ENCODE measurements at regions not wholly inside any gene's neighbourhood (a gene's known extent, or its start where the extent isn't known, plus 50 kb on each side); places are given as distances from the start of the nearest gene placed in this dataset.
A peak's percentile ranks its signal among the peaks of the same experiment; 100 is the strongest.

DNA sequence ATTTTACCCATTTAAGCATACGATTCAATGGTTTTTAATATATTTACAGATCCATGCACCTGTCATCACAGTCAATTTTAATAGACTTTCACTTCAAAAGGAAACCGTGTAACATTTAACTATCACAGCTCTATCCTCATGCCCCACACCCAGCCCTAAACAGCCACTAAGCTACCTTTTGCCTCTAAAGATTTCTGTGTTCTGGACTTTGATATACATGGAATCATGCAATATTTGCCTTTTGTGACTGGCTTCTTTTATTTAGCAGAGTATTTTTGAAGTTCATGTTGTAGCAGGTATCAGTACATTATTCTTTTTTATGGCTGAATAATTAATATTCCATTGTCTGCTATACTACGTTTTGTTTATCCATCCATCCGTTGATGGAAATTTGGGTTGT lies 50.3 kb upstream of the STX16 start:
- H3K36me3 ChIP-seq (ENCODE audit: control insufficient read depth in 2 of 2, insufficient read depth in 1 of 2, low read length in 2 of 2) = no peaks in the 10 kb centered on the region
- H3K4me3 ChIP-seq (ENCODE audit: low read depth, low read length) = no peak overlapping the region
- no peak for TF ChIP-seq ZNF16 (tag by site-specific recombination; IDR thresholded peaks at IDR 0.05; ENCODE audit: low read depth)
- no peaks in the 10 kb centered on the region for H3K9me3 ChIP-seq (ENCODE audit: control insufficient read depth, insufficient read depth, low read depth, low read length)
- CTCF ChIA-PET = interaction anchor here (0.6 to 1.2 kb wide), 3 partner anchors 50 to 364 kb away, joined by 3 to 7 read pairs (median 4); partner anchors contain the start of gene STX16
- H3K27ac ChIP-seq (ENCODE audit: extremely low read depth, low read depth, low read length) = no peak overlapping the region
- H3K4me1 ChIP-seq (ENCODE audit: control insufficient read depth, insufficient read depth, low read length) = no peaks in the 10 kb centered on the region
- POLR2A ChIA-PET = no interaction called here

DNA sequence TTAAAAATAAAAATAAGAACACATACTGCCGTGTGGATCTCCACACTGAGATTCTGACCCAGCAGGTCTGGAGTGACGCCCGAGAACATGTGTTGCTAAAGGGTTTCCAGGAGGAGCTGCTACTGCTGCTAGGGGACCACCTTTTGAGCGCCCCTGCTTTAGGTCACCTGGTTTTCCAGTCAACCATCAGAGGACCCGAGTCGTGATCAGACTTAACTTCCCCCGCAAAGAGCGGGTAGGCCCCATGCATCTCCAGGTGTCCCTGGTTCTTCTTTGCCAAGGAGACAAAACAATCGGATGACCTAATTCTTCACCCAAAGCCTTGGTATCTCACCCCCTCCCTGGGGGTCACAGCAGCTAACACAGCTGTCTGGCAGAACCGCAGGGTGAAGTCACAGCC lies 51.1 kb upstream of the STX16 start:
- TF ChIP-seq ZBTB8A (tag by site-specific recombination; IDR thresholded peaks at IDR 0.05) = no peak
- no peak for TF ChIP-seq ZNF501 (tag by site-specific recombination; IDR thresholded peaks at IDR 0.05)
- TF ChIP-seq, protein P1, sequence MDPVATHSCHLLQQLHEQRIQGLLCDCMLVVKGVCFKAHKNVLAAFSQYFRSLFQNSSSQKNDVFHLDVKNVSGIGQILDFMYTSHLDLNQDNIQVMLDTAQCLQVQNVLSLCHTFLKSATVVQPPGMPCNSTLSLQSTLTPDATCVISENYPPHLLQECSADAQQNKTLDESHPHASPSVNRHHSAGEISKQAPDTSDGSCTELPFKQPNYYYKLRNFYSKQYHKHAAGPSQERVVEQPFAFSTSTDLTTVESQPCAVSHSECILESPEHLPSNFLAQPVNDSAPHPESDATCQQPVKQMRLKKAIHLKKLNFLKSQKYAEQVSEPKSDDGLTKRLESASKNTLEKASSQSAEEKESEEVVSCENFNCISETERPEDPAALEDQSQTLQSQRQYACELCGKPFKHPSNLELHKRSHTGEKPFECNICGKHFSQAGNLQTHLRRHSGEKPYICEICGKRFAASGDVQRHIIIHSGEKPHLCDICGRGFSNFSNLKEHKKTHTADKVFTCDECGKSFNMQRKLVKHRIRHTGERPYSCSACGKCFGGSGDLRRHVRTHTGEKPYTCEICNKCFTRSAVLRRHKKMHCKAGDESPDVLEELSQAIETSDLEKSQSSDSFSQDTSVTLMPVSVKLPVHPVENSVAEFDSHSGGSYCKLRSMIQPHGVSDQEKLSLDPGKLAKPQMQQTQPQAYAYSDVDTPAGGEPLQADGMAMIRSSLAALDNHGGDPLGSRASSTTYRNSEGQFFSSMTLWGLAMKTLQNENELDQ (tag by site-specific recombination; IDR thresholded peaks at IDR 0.05; ENCODE audit: low read depth) = no peak
- TF ChIP-seq ZNF549 (tag by site-specific recombination; IDR thresholded peaks at IDR 0.05) = no peak
- no peak for TF ChIP-seq ZNF747 (tag by site-specific recombination; IDR thresholded peaks at IDR 0.05)
- no peak for TF ChIP-seq ZNF248 (tag by site-specific recombination; IDR thresholded peaks at IDR 0.05)
- H3K4me1 ChIP-seq (ENCODE audit: control insufficient read depth, insufficient read depth, low read length) = no peaks in the 10 kb centered on the region
- ChIA-PET POLR2A (no interaction called here), CTCF (interaction anchor here (1.2 kb wide), 1 partner anchor 51 kb away, joined by 7 read pairs; the partner anchor contains the start of gene STX16)
- no peaks in the 10 kb centered on the region for H3K36me3 ChIP-seq (ENCODE audit: control insufficient read depth in 2 of 2, insufficient read depth in 1 of 2, low read length in 2 of 2)
- no peaks in the 10 kb centered on the region for H3K9me3 ChIP-seq (ENCODE audit: control insufficient read depth, insufficient read depth, low read depth, low read length)
- no peak overlapping the region for H3K4me3 ChIP-seq (ENCODE audit: low read depth, low read length)
- no peak overlapping the region for H3K27ac ChIP-seq (ENCODE audit: extremely low read depth, low read depth, low read length)

DNA sequence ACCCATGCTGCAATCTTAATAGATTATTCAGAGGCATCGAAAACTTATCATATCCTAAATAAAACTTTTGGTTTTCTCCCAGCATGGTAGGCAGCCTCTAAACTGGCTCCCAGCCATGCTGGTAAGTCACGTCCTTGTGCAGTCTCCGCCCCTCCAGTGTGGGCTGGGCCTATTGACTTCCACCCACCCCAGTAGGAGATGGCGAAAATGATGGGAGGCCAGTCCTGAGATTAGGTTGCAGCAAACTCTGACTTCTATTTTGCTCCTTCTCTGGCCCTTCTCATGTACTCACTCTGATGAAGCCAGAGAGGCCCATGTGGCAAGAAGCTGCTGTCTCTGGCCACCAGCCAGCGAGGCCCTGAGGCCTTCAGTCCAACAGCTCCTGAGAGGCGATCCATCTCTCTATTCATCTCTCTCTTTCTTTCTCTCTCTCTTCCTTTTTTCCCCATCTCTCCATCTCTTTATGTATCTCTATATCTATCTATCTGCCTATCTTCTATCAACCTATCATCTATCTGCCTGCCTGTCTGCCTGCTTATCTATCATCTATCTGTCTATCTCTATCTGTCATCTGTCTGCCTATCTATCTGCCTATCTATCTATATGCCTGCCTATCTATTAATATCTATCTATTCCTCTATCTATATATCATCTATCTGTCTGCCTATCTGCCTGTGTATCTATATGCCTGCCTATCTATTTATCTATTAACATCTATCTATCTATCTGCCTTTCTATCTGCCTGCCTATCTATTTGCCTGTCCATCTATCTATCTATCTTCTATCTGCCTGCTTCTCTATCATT lies 52.7 kb upstream of the STX16 start:
- Histone ChIP-seq H3K4me3 (ENCODE audit: low read depth, low read length) (no peak overlapping the region), H3K4me1 (ENCODE audit: control insufficient read depth, insufficient read depth, low read length) (no peaks in the 10 kb centered on the region), H3K27ac (ENCODE audit: extremely low read depth, low read depth, low read length) (no peak overlapping the region), H3K9me3 (ENCODE audit: control insufficient read depth, insufficient read depth, low read depth, low read length) (no peaks in the 10 kb centered on the region), H3K36me3 (ENCODE audit: control insufficient read depth in 2 of 2, insufficient read depth in 1 of 2, low read length in 2 of 2) (no peaks in the 10 kb centered on the region)
- ChIA-PET POLR2A (no interaction called here), CTCF (no interaction called here)
- TF ChIP-seq EGR2 (tag by site-specific recombination; IDR thresholded peaks at IDR 0.05; ENCODE audit: low read depth) (0 out of 2 replicates have a peak, but pooled peaks have one; percentile 28), GLI4 (tag by site-specific recombination; IDR thresholded peaks at IDR 0.05) (no peak), ZNF366 (tag by site-specific recombination; conservative IDR thresholded peaks at IDR 0.05) (peak; percentile 64; the same call in 1 of the 2 replicates), ZBTB17 (tag by site-specific recombination; IDR thresholded peaks at IDR 0.05) (peak; percentile 94), ZFHX2 (tag by site-specific recombination; conservative IDR thresholded peaks at IDR 0.05) (peak; percentile 52), ZNF335 (tag by site-specific recombination; conservative IDR thresholded peaks at IDR 0.05) (peak; percentile 40)

DNA sequence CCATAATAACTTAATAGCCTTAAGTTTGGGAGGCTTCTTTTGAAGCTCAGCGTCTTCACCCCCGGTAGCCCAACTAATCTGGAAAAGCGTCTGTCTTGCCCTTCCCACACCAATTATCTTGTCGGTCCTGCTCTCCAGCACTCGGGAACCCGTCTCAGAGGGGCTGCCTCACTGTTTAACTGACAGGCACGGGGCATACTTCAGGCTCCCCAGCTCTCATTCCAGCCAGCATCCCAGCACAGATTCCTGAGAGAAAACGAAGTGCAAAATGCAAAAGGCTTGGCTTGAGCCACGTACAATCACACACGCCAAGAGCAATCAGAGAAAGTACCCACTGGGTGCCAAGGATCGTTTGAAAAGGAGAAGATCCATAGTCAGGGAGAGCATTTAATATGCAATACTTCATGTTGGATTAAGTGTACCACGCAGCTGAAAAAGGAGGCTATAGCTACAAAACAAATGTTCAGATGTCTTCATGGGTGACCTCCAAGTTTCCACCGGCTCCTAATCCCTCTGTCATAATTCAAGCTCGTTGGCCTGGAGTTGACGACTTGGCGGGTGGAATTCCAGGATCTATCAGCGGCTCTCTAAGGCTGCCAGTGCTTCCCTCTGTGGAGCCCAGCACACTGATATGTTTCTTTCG lies 53.7 kb upstream of the STX16 start:
- Histone ChIP-seq H3K4me3 (ENCODE audit: low read depth, low read length) (no peak overlapping the region), H3K4me1 (ENCODE audit: control insufficient read depth, insufficient read depth, low read length) (no peaks in the 10 kb centered on the region), H3K36me3 (ENCODE audit: control insufficient read depth in 2 of 2, insufficient read depth in 1 of 2, low read length in 2 of 2) (no peaks in the 10 kb centered on the region), H3K27ac (ENCODE audit: extremely low read depth, low read depth, low read length) (no peak overlapping the region), H3K9me3 (ENCODE audit: control insufficient read depth, insufficient read depth, low read depth, low read length) (no peaks in the 10 kb centered on the region)
- ChIA-PET CTCF (no interaction called here), POLR2A (no interaction called here)
- TF ChIP-seq, protein P2, sequence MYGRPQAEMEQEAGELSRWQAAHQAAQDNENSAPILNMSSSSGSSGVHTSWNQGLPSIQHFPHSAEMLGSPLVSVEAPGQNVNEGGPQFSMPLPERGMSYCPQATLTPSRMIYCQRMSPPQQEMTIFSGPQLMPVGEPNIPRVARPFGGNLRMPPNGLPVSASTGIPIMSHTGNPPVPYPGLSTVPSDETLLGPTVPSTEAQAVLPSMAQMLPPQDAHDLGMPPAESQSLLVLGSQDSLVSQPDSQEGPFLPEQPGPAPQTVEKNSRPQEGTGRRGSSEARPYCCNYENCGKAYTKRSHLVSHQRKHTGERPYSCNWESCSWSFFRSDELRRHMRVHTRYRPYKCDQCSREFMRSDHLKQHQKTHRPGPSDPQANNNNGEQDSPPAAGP (tag by site-specific recombination; IDR thresholded peaks at IDR 0.05) = no peak
- no peak for TF ChIP-seq MEIS1 (CRISPR knock-in tag; IDR thresholded peaks at IDR 0.05; ENCODE audit: borderline replicate concordance)
- TF ChIP-seq, protein P3, sequence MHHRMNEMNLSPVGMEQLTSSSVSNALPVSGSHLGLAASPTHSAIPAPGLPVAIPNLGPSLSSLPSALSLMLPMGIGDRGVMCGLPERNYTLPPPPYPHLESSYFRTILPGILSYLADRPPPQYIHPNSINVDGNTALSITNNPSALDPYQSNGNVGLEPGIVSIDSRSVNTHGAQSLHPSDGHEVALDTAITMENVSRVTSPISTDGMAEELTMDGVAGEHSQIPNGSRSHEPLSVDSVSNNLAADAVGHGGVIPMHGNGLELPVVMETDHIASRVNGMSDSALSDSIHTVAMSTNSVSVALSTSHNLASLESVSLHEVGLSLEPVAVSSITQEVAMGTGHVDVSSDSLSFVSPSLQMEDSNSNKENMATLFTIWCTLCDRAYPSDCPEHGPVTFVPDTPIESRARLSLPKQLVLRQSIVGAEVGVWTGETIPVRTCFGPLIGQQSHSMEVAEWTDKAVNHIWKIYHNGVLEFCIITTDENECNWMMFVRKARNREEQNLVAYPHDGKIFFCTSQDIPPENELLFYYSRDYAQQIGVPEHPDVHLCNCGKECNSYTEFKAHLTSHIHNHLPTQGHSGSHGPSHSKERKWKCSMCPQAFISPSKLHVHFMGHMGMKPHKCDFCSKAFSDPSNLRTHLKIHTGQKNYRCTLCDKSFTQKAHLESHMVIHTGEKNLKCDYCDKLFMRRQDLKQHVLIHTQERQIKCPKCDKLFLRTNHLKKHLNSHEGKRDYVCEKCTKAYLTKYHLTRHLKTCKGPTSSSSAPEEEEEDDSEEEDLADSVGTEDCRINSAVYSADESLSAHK (tag by site-specific recombination; IDR thresholded peaks at IDR 0.05) = no peak
- no peak for TF ChIP-seq ZNF112 (tag by site-specific recombination; IDR thresholded peaks at IDR 0.05)
- no peak for TF ChIP-seq ZNF146 (tag by site-specific recombination; IDR thresholded peaks at IDR 0.05)
- TF ChIP-seq ZNF248 (tag by site-specific recombination; IDR thresholded peaks at IDR 0.05) = no peak
- TF ChIP-seq IKZF3 (tag by site-specific recombination; IDR thresholded peaks at IDR 0.05) = no peak
- no peak for TF ChIP-seq ZNF16 (tag by site-specific recombination; IDR thresholded peaks at IDR 0.05; ENCODE audit: low read depth)
- TF ChIP-seq, protein P4, sequence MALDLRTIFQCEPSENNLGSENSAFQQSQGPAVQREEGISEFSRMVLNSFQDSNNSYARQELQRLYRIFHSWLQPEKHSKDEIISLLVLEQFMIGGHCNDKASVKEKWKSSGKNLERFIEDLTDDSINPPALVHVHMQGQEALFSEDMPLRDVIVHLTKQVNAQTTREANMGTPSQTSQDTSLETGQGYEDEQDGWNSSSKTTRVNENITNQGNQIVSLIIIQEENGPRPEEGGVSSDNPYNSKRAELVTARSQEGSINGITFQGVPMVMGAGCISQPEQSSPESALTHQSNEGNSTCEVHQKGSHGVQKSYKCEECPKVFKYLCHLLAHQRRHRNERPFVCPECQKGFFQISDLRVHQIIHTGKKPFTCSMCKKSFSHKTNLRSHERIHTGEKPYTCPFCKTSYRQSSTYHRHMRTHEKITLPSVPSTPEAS (tag by site-specific recombination; IDR thresholded peaks at IDR 0.05) = no peak

Data from HEK293 (cell line).